Adrenal gland (tissue), 9 donors: ENCODE measurements at regions not wholly inside any gene's neighbourhood (a gene's known extent, or its start where the extent isn't known, plus 50 kb on each side); places are given as distances from the start of the nearest gene placed in this dataset.

ENCODE experiments used
- DNase-seq, 7 donors: peaks; one replicate each; pipeline ENCODE4 v3.0.0-alpha.2; 2019 to 2020
- H3K27ac ChIP-seq, 5 donors: fragments of 200-600 bp; sonication (generic) in 4 of 5; 1 replicate in 3 of 5; 2 replicates in 2 of 5; pipeline versions ENCODE4 v1.5.1 to v1.8.0; 2016 to 2020; ENCODE audit warnings: mild to moderate bottlenecking in 1 of 5
- H3K27me3 ChIP-seq: fragments of 200-600 bp; 2 replicates; pipeline ENCODE4 v1.8.0; 2021
- H3K36me3 ChIP-seq, 2 donors: fragments of 200-600 bp; replicated peaks in 1 of 2; 1 replicate in 1 of 2; 2 replicates in 1 of 2; pipeline versions ENCODE4 v1.5.1 to v1.8.0; 2018 to 2022
- H3K4me1 ChIP-seq, 2 donors: fragments of 200-600 bp; replicated peaks in 1 of 2; 1 replicate in 1 of 2; 2 replicates in 1 of 2; pipeline versions ENCODE4 v1.5.1 to v1.8.0; 2018 to 2021
- H3K4me3 ChIP-seq, 4 donors: fragments of 200-600 bp; sonication (generic) in 3 of 4; one replicate each; pipeline ENCODE4 v1.5.1; 2016 to 2018
- H3K9me3 ChIP-seq, 3 donors: fragments of 200-600 bp; sonication (generic) in 1 of 3; replicated peaks in 1 of 3; 1 replicate in 2 of 3; 2 replicates in 1 of 3; pipeline versions ENCODE4 v1.5.1 to v1.8.0; 2016 to 2021
- POLR2A ChIP-seq, 2 donors: fragments of 450-650 bp; IDR thresholded peaks; one replicate each; pipeline ENCODE4 v1.6.1; 2017; ENCODE audit warnings: antibody characterized with exemption in 2 of 2, mild to moderate bottlenecking in 2 of 2, moderate library complexity in 1 of 2
- WGBS, 4 donors: extraction: QIAGEN DNeasy Blood & Tissue Kit in 2 of 4; methylation state at CpG; one replicate each; pipeline versions ENCODE4 v1.1.5 to v1.1.7; 2013 to 2017; 5-methylcytosine and 5-hydroxymethylcytosine counted together
- intact Hi-C, 2 donors: fragments of 100-400 bp; cut with DNase I; formaldehyde crosslinking; loops; one replicate each; pipeline versions ENCODE4 v1.14.1 to v1.15.0; 2022 to 2023
- TF ChIP-seq, protein P1 (sequence below), 6 experiments: fragments of 450-650 bp in 4 of 6; fragments of 200-600 bp in 2 of 6; sonication (generic) in 1 of 6; IDR thresholded peaks; 1 replicate in 5 of 6; 2 replicates in 1 of 6; pipeline versions ENCODE4 v1.5.1 to v1.8.0; 2016 to 2021; ENCODE audit warnings: antibody characterized with exemption in 6 of 6, mild to moderate bottlenecking in 2 of 6, moderate library complexity in 1 of 6
- donor health status: healthy with polysubstance abuse.
- donor health status: Bipolar disorder and iron deficiency.
- donor health status: DM: yes; HTN: yes; CAD: no.
- donor health status: DM: no; HTN: no; CAD: no.
- donor health status: DM: no; HTN: no; CAD: no.

DNA sequence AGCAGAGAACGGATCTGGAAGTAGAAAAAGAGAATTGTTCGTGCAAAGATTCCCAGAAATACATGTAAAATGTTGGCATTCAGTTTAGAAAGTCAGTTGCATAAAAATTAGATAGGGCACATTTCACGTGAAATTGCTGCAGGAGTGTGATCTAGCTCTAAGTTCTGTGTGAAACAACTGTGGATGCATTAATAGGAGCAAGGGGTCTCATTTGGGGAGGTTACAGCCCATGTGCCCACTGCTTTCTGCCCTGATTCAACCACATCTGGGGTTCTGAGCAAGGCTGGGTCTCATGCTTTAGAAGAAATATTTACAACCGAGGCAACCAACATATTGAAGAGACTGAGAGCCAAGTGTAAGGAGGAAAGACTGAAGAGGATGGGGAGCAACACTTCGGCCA, 639.0 kb downstream of the BCOR start:
- no peaks in the 10 kb centered on the region for H3K9me3 ChIP-seq
- no peak for DNase-seq
- no peaks in the 10 kb centered on the region for H3K4me1 ChIP-seq
- intact Hi-C loops: no loop called here
- TF ChIP-seq POLR2A (IDR thresholded peaks at IDR 0.05): no peak
- no peak overlapping the region for H3K4me3 ChIP-seq
- peaks cover 22% of the 10 kb centered on the region for H3K27me3 ChIP-seq
- WGBS, 4 donors: 70 to 90% (median 80%) methylated on average over 5 of the region's 5 CpGs
- H3K36me3 ChIP-seq: no peaks in the 10 kb centered on the region
- H3K27ac ChIP-seq: no peak overlapping the region

DNA sequence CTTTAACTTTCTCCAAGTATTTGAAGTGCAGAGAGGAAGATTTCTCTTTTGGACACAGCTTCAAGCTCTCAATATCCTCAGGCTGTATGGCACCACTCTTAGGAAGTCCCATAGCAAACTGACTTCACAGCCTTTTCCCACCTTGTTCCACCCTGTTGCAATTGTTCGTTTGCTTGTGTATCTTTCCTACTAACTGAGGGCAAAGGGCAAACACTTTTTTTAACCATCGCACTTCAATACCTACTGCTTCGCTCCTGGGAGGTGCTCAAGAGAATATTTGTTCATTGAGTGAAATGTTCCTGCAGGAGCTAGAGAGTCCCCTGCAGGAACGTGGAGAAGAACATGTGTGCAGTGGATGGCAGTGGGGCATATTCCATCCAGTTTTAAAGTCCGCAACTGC, 638.6 kb downstream of the BCOR start:
- Histone ChIP-seq H3K27ac (no peak overlapping the region), H3K36me3 (no peaks in the 10 kb centered on the region), H3K4me1 (no peaks in the 10 kb centered on the region), H3K9me3 (no peaks in the 10 kb centered on the region), H3K4me3 (no peak overlapping the region), H3K27me3 (peaks cover 22% of the 10 kb centered on the region)
- intact Hi-C loops: no loop called here
- WGBS, 4 donors: 78 to 91% (median 84%) methylated on average over 5 of the region's 5 CpGs
- TF ChIP-seq, protein P1, sequence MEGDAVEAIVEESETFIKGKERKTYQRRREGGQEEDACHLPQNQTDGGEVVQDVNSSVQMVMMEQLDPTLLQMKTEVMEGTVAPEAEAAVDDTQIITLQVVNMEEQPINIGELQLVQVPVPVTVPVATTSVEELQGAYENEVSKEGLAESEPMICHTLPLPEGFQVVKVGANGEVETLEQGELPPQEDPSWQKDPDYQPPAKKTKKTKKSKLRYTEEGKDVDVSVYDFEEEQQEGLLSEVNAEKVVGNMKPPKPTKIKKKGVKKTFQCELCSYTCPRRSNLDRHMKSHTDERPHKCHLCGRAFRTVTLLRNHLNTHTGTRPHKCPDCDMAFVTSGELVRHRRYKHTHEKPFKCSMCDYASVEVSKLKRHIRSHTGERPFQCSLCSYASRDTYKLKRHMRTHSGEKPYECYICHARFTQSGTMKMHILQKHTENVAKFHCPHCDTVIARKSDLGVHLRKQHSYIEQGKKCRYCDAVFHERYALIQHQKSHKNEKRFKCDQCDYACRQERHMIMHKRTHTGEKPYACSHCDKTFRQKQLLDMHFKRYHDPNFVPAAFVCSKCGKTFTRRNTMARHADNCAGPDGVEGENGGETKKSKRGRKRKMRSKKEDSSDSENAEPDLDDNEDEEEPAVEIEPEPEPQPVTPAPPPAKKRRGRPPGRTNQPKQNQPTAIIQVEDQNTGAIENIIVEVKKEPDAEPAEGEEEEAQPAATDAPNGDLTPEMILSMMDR (IDR thresholded peaks at IDR 0.05): no peak
- TF ChIP-seq POLR2A (IDR thresholded peaks at IDR 0.05): no peak
- DNase-seq: no peak

DNA sequence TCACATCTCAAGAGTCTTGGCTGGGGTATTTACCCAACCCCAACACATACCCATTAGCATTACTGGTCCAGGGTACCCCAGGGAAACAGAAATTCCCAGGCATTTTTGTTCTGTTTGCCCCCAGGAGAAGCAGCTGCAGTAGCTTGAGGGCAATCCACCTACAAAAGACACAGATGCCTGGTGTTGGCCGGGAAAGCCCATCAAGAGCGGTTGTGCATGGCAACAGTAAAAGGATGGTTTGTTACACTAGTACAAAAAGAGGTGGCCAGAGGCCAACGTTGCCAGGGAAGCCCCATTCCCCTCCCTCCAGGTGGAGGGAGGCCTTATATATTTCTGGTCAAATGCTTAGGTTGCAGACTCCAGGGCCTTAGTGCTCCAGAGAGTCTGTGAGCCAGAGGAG, 637.8 kb downstream of the BCOR start:
- TF ChIP-seq, protein P1 (IDR thresholded peaks at IDR 0.05): no peak
- TF ChIP-seq POLR2A (IDR thresholded peaks at IDR 0.05): no peak
- Histone ChIP-seq H3K27me3 (peaks cover 22% of the 10 kb centered on the region), H3K36me3 (no peaks in the 10 kb centered on the region), H3K4me3 (no peak overlapping the region), H3K4me1 (no peaks in the 10 kb centered on the region), H3K27ac (no peak overlapping the region), H3K9me3 (no peaks in the 10 kb centered on the region)
- no peak for DNase-seq
- WGBS, 4 donors: 72 to 100% (median 78%) methylated on average over 1 to 3 of the region's 3 CpGs
- intact Hi-C loops: no loop called here

DNA sequence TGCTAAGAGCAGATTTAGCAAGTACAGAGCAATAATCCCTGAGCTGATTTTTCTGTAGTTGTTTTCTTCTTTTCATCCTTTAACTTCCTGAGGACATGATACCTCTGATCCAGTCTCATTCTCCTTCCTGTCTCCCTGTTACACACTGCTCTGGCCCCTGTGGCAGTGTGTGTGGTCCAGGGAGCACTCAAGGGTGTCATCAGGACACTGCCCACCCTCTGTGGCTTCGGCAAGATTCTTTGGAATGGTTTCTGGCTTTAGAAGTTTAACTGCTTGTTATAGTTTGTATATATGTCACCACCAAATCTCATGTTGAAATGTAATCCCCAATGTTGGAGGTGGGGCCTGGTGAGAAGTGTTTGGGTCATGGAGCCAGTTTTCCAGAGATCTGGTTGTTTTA, 637.3 kb downstream of the BCOR start:
- TF ChIP-seq, protein P1 (IDR thresholded peaks at IDR 0.05): no peak
- TF ChIP-seq POLR2A (IDR thresholded peaks at IDR 0.05): no peak
- WGBS, 4 donors: 76 to 89% (median 83%) methylated on average over 1 of the region's 1 CpG
- no peaks in the 10 kb centered on the region for H3K36me3 ChIP-seq

DNA sequence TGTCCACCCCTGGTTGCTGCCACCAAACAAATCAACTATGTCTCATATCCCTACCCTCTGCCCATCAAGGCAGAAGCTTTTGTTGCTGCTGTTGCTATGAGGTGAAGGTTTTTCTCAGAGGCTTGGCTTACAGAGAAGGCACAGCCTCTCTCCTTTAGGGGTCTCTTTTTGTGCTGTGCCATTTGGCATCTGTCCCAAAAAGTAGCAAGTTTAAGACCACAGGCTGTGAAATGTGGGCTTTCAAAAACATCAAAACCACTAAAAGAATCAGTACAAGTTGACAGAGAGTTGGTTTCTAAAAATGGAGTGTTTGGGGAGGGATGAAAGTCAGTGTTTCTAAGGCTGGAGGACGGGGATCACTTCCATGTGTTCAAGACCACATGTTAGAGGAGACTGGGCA, 634.9 kb downstream of the BCOR start:
- Histone ChIP-seq H3K27ac (no peak overlapping the region), H3K4me3 (no peak overlapping the region), H3K27me3 (peaks cover 20% of the 10 kb centered on the region), H3K4me1 (no peaks in the 10 kb centered on the region), H3K36me3 (no peaks in the 10 kb centered on the region), H3K9me3 (no peaks in the 10 kb centered on the region)
- intact Hi-C loops: no loop called here
- no peak for DNase-seq
- WGBS, 4 donors: 44 to 73% (median 58%) methylated on average over 1 of the region's 1 CpG
- TF ChIP-seq, protein P1 (IDR thresholded peaks at IDR 0.05): no peak
- TF ChIP-seq POLR2A (IDR thresholded peaks at IDR 0.05): no peak

More for the DNA sequence above, 637.3 kb downstream of the BCOR start:
- intact Hi-C loops: no loop called here
- H3K4me1 ChIP-seq: no peaks in the 10 kb centered on the region
- H3K9me3 ChIP-seq: no peaks in the 10 kb centered on the region
- H3K27me3 ChIP-seq: peaks cover 20% of the 10 kb centered on the region
- H3K4me3 ChIP-seq: no peak overlapping the region
- no peak for DNase-seq
- H3K27ac ChIP-seq: no peak overlapping the region
